GM23338 (cell line): ENCODE measurements at regions not wholly inside any gene's neighbourhood (a gene's known extent, or its start where the extent isn't known, plus 50 kb on each side); places are given as distances from the start of the nearest gene placed in this dataset.

Experiments used
- ATAC-seq: fragments of 200-7000 bp; cut with Tn5 transposase; 3 replicates; pipeline ENCODE4 v1.9.1; 2020
- DNase-seq: peaks from one replicate; pipeline ENCODE4 v3.0.0-alpha.2; 2015; ENCODE audit warnings: low spot score
- H2AFZ ChIP-seq: fragments of 200-600 bp; sonication (generic); 2 replicates; pipeline ENCODE4 v1.8.0; 2016; ENCODE audit warnings: antibody characterized with exemption, mild to moderate bottlenecking, moderate library complexity
- H3F3A ChIP-seq: fragments of 200-600 bp; sonication (generic); replicated peaks from 2 replicates; pipeline ENCODE4 v1.8.0; 2017; ENCODE audit warnings: antibody characterized with exemption, mixed run types, low read depth
- H3K27ac ChIP-seq: fragments of 200-600 bp; sonication (generic); 2 replicates; pipeline ENCODE4 v1.6.1; 2016; ENCODE audit warnings: low read depth
- H3K27me3 ChIP-seq: fragments of 200-600 bp; sonication (generic); 2 replicates; pipeline ENCODE4 v1.8.0; 2016; ENCODE audit warnings: mild to moderate bottlenecking, mixed run types, moderate library complexity; ENCODE audit not compliant: insufficient read depth
- H3K36me3 ChIP-seq: fragments of 200-600 bp; sonication (generic); 2 replicates; pipeline ENCODE4 v1.8.0; 2016; ENCODE audit warnings: mild to moderate bottlenecking; ENCODE audit not compliant: insufficient read depth
- H3K4me1 ChIP-seq: fragments of 200-600 bp; sonication (generic); 2 replicates; pipeline ENCODE4 v1.8.0; 2016; ENCODE audit warnings: mild to moderate bottlenecking, moderate library complexity; ENCODE audit not compliant: insufficient read depth
- H3K4me2 ChIP-seq: fragments of 200-600 bp; sonication (generic); 2 replicates; pipeline ENCODE4 v1.7.1; 2017; ENCODE audit warnings: mixed run types
- H3K4me3 ChIP-seq: fragments of 200-600 bp; sonication (generic); 2 replicates; pipeline ENCODE4 v1.6.1; 2016; ENCODE audit warnings: mixed run types
- H3K79me2 ChIP-seq: fragments of 200-600 bp; sonication (generic); replicated peaks from 2 replicates; pipeline ENCODE4 v1.8.0; 2017; ENCODE audit warnings: mild to moderate bottlenecking; ENCODE audit not compliant: insufficient read depth
- H3K9me2 ChIP-seq: fragments of 200-600 bp; sonication (generic); 2 replicates; pipeline ENCODE4 v1.8.0; 2017; ENCODE audit not compliant: insufficient read depth
- H4K20me1 ChIP-seq: fragments of 200-600 bp; sonication (generic); replicated peaks from 2 replicates; pipeline ENCODE4 v1.8.0; 2017; ENCODE audit warnings: mild to moderate bottlenecking; ENCODE audit not compliant: insufficient read depth
- H3K27ac Mint-ChIP-seq: 2 replicates; pipeline ENCODE4 v1.8.0; 2020; ENCODE audit warnings: inconsistent platforms, mild to moderate bottlenecking, moderate library complexity, mixed read lengths
- H3K27me3 Mint-ChIP-seq: 3 replicates; pipeline ENCODE4 v1.8.0; 2022; ENCODE audit warnings: low read depth, mild to moderate bottlenecking, moderate library complexity, mixed read lengths, inconsistent platforms; ENCODE audit not compliant: insufficient read depth, poor library complexity
- H3K36me3 Mint-ChIP-seq: 3 replicates; pipeline ENCODE4 v1.8.0; 2021; ENCODE audit warnings: low read depth, mild to moderate bottlenecking, inconsistent platforms, moderate library complexity, mixed read lengths
- H3K4me1 Mint-ChIP-seq: 3 replicates; pipeline ENCODE4 v1.8.0; 2020; ENCODE audit warnings: mild to moderate bottlenecking, inconsistent platforms, mixed read lengths
- H3K4me3 Mint-ChIP-seq: 3 replicates; pipeline ENCODE4 v1.8.0; 2021; ENCODE audit warnings: moderate library complexity, mild to moderate bottlenecking, inconsistent platforms, mixed read lengths
- H3K9me3 Mint-ChIP-seq: 3 replicates; pipeline ENCODE4 v1.8.0; 2020; ENCODE audit warnings: moderate library complexity, mild to moderate bottlenecking, inconsistent platforms, mixed read lengths
- CREB1 ChIP-seq: fragments of 250-450 bp; sonication (Bioruptor Pico); IDR thresholded peaks from 2 replicates; pipeline ENCODE4 v1.5.0; 2020; ENCODE audit warnings: low read depth, mild to moderate bottlenecking, moderate library complexity
- EZH2 ChIP-seq: fragments of 200-600 bp; sonication (generic); IDR thresholded peaks from one replicate; pipeline ENCODE4 v1.8.0; 2017; ENCODE audit warnings: antibody characterized with exemption, mild to moderate bottlenecking, low read depth; ENCODE audit not compliant: unreplicated experiment
- NANOG ChIP-seq: IDR thresholded peaks from 2 replicates; pipeline ENCODE4 v1.6.1; 2016; ENCODE audit warnings: antibody characterized with exemption, borderline replicate concordance
- STAT1 ChIP-seq: IDR thresholded peaks from one replicate; pipeline ENCODE4 v1.6.1; 2016; ENCODE audit warnings: antibody characterized with exemption; ENCODE audit not compliant: unreplicated experiment
- ZNF114 ChIP-seq: fragments of 250-450 bp; sonication (Bioruptor Pico); IDR thresholded peaks from 2 replicates; pipeline ENCODE4 v1.5.0; 2020; ENCODE audit warnings: mild to moderate bottlenecking, moderate library complexity
- TF ChIP-seq, protein P1 (sequence below): IDR thresholded peaks from one replicate; pipeline ENCODE4 v1.6.1; 2018; ENCODE audit warnings: antibody characterized with exemption; ENCODE audit not compliant: unreplicated experiment
- TF ChIP-seq, protein P2 (sequence below): fragments of 250-450 bp; sonication (Bioruptor Pico); IDR thresholded peaks from 2 replicates; pipeline ENCODE4 v1.5.0; 2020; ENCODE audit warnings: mild to moderate bottlenecking, moderate library complexity
- TF ChIP-seq, protein P3 (sequence below): IDR thresholded peaks from 2 replicates; pipeline ENCODE4 v1.6.1; 2016; ENCODE audit warnings: antibody characterized with exemption

DNA sequence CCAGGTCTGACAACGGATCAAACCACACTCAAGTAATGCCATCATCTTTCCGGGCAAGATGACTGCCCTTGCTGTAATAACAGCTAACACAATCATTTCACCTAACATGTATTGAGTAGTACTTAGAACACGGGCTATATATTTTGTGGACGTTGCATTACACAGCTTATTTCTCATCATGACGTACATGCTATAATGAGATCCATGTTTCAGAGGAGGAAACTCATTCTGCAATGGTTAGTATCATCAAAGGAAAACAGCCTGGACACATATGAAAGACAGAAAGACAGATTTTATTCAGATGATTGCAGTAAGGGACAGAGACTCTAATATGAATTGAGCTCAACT lies 446.7 kb downstream of the HS3ST3B1 start (continued):
- TF ChIP-seq, protein P1, sequence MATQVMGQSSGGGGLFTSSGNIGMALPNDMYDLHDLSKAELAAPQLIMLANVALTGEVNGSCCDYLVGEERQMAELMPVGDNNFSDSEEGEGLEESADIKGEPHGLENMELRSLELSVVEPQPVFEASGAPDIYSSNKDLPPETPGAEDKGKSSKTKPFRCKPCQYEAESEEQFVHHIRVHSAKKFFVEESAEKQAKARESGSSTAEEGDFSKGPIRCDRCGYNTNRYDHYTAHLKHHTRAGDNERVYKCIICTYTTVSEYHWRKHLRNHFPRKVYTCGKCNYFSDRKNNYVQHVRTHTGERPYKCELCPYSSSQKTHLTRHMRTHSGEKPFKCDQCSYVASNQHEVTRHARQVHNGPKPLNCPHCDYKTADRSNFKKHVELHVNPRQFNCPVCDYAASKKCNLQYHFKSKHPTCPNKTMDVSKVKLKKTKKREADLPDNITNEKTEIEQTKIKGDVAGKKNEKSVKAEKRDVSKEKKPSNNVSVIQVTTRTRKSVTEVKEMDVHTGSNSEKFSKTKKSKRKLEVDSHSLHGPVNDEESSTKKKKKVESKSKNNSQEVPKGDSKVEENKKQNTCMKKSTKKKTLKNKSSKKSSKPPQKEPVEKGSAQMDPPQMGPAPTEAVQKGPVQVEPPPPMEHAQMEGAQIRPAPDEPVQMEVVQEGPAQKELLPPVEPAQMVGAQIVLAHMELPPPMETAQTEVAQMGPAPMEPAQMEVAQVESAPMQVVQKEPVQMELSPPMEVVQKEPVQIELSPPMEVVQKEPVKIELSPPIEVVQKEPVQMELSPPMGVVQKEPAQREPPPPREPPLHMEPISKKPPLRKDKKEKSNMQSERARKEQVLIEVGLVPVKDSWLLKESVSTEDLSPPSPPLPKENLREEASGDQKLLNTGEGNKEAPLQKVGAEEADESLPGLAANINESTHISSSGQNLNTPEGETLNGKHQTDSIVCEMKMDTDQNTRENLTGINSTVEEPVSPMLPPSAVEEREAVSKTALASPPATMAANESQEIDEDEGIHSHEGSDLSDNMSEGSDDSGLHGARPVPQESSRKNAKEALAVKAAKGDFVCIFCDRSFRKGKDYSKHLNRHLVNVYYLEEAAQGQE: no peak

DNA sequence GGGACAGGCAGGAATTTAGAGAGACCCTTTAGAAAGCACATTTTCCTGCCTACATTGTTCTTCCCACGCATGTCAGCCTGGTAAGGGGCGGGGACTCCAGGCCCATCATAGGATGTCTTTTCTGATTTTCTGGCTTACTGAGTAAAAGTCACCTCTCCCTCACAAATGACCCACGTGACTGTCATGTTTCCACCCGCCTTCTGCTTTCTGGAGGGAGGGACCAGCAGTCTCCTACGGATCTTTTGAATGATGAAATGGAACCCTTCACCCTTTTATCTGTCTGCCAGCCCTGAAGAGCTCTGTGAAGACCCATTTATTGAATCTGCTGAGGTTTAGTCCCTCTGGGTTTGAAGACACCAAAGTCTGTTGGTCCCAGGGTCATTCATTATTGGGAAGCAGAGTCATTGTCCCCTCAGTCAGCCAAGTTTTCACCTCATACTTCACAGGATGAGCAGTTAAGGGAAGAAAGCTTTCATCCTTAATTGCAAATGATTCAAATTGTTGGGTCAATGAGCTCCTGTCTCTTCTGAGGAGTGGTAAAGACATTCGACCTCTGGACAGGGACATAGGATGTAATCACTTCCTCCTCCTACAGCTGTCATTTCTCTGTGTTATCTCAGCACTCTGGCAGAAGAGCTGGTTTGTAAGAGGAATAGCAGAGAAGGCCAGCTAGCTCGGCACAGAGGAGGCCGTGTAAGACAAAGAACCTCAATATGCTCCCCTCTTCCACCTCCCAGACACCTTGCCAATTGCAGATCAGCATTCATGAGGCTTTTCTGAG lies 446.1 kb downstream of the HS3ST3B1 start:
- Histone ChIP-seq H3K27ac (no peak overlapping the region), H2AFZ (no peak overlapping the region), H3K36me3 (no peaks in the 10 kb centered on the region), H3K4me2 (no peak overlapping the region), H3K9me2 (no peaks in the 10 kb centered on the region; the same call in 1 of the 2 replicates), H3K27me3 (no peaks in the 10 kb centered on the region), H3K4me3 (no peak overlapping the region), H4K20me1 (no peaks in the 10 kb centered on the region), H3K4me1 (no peaks in the 10 kb centered on the region), H3F3A (no peaks in the 10 kb centered on the region), H3K79me2 (no peaks in the 10 kb centered on the region)
- Mint-ChIP-seq H3K4me1 (no peaks in the 10 kb centered on the region), H3K27me3 (no peaks in the 10 kb centered on the region), H3K4me3 (no peak overlapping the region), H3K36me3 (peaks cover 4% of the 10 kb centered on the region; the same call in 2 of the 3 replicates), H3K9me3 (peaks cover 7% of the 10 kb centered on the region), H3K27ac (no peak overlapping the region)
- DNase-seq: no peak
- no peak for ATAC-seq
- no peak for TF ChIP-seq ZNF114
- no peak for TF ChIP-seq STAT1
- TF ChIP-seq NANOG: no peak
- TF ChIP-seq CREB1 (CRISPR knock-in tag): no peak
- TF ChIP-seq, protein P2, sequence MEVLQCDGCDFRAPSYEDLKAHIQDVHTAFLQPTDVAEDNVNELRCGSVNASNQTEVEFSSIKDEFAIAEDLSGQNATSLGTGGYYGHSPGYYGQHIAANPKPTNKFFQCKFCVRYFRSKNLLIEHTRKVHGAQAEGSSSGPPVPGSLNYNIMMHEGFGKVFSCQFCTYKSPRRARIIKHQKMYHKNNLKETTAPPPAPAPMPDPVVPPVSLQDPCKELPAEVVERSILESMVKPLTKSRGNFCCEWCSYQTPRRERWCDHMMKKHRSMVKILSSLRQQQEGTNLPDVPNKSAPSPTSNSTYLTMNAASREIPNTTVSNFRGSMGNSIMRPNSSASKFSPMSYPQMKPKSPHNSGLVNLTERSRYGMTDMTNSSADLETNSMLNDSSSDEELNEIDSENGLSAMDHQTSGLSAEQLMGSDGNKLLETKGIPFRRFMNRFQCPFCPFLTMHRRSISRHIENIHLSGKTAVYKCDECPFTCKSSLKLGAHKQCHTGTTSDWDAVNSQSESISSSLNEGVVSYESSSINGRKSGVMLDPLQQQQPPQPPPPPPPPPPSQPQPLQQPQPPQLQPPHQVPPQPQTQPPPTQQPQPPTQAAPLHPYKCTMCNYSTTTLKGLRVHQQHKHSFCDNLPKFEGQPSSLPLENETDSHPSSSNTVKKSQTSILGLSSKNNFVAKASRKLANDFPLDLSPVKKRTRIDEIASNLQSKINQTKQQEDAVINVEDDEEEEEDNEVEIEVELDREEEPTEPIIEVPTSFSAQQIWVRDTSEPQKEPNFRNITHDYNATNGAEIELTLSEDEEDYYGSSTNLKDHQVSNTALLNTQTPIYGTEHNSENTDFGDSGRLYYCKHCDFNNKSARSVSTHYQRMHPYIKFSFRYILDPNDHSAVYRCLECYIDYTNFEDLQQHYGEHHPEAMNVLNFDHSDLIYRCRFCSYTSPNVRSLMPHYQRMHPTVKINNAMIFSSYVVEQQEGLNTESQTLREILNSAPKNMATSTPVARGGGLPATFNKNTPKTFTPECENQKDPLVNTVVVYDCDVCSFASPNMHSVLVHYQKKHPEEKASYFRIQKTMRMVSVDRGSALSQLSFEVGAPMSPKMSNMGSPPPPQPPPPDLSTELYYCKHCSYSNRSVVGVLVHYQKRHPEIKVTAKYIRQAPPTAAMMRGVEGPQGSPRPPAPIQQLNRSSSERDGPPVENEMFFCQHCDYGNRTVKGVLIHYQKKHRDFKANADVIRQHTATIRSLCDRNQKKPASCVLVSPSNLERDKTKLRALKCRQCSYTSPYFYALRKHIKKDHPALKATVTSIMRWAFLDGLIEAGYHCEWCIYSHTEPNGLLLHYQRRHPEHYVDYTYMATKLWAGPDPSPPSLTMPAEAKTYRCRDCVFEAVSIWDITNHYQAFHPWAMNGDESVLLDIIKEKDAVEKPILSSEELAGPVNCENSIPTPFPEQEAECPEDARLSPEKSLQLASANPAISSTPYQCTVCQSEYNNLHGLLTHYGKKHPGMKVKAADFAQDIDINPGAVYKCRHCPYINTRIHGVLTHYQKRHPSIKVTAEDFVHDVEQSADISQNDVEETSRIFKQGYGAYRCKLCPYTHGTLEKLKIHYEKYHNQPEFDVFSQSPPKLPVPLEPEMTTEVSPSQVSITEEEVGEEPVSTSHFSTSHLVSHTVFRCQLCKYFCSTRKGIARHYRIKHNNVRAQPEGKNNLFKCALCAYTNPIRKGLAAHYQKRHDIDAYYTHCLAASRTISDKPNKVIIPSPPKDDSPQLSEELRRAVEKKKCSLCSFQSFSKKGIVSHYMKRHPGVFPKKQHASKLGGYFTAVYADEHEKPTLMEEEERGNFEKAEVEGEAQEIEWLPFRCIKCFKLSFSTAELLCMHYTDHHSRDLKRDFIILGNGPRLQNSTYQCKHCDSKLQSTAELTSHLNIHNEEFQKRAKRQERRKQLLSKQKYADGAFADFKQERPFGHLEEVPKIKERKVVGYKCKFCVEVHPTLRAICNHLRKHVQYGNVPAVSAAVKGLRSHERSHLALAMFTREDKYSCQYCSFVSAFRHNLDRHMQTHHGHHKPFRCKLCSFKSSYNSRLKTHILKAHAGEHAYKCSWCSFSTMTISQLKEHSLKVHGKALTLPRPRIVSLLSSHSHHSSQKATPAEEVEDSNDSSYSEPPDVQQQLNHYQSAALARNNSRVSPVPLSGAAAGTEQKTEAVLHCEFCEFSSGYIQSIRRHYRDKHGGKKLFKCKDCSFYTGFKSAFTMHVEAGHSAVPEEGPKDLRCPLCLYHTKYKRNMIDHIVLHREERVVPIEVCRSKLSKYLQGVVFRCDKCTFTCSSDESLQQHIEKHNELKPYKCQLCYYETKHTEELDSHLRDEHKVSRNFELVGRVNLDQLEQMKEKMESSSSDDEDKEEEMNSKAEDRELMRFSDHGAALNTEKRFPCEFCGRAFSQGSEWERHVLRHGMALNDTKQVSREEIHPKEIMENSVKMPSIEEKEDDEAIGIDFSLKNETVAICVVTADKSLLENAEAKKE (CRISPR knock-in tag): no peak
- TF ChIP-seq, protein P3, sequence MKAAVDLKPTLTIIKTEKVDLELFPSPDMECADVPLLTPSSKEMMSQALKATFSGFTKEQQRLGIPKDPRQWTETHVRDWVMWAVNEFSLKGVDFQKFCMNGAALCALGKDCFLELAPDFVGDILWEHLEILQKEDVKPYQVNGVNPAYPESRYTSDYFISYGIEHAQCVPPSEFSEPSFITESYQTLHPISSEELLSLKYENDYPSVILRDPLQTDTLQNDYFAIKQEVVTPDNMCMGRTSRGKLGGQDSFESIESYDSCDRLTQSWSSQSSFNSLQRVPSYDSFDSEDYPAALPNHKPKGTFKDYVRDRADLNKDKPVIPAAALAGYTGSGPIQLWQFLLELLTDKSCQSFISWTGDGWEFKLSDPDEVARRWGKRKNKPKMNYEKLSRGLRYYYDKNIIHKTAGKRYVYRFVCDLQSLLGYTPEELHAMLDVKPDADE: no peak
- TF ChIP-seq EZH2: no peak
